Upper lobe of right lung (tissue), 1 donor: ENCODE measurements at regions not wholly inside any gene's neighbourhood (a gene's known extent, or its start where the extent isn't known, plus 50 kb on each side); places are given as distances from the start of the nearest gene placed in this dataset.

Source experiments
- ATAC-seq: fragments of 200-7000 bp; cut with Tn5 transposase; one replicate; pipeline ENCODE4 v1.9.1; 2020; ENCODE audit warnings: mild to moderate bottlenecking, moderate library complexity
- DNase-seq: peaks from one replicate; pipeline ENCODE4 v3.0.0-alpha.2; 2020
- H3K27ac ChIP-seq: fragments of 200-600 bp; one replicate; pipeline ENCODE4 v1.8.0; 2022
- H3K27me3 ChIP-seq: fragments of 200-600 bp; one replicate; pipeline ENCODE4 v1.8.0; 2022; ENCODE audit warnings: mild to moderate bottlenecking
- H3K36me3 ChIP-seq: fragments of 200-600 bp; one replicate; pipeline ENCODE4 v1.8.0; 2022
- H3K4me1 ChIP-seq: fragments of 200-600 bp; one replicate; pipeline ENCODE4 v1.8.0; 2022
- H3K4me3 ChIP-seq: fragments of 200-600 bp; one replicate; pipeline ENCODE4 v1.8.0; 2022; ENCODE audit warnings: mild to moderate bottlenecking
- H3K9me3 ChIP-seq: fragments of 200-600 bp; one replicate; pipeline ENCODE4 v1.8.0; 2022
- CTCF ChIP-seq: fragments of 200-600 bp; IDR thresholded peaks from one replicate; pipeline ENCODE4 v1.8.0; 2022; ENCODE audit warnings: antibody characterized with exemption
- intact Hi-C: fragments of 100-400 bp; cut with DNase I; formaldehyde crosslinking; loops from one replicate; pipeline ENCODE4 v1.11.0; 2022
- donor health status: DM: no; HTN: yes; CAD: no; lungs with severe emphysema.

- no peak overlapping the region for H3K27ac ChIP-seq
- TF ChIP-seq CTCF: no peak
- H3K4me3 ChIP-seq: no peak overlapping the region
- no peak for DNase-seq
- ATAC-seq: no peak
- peaks cover 4% of the 10 kb centered on the region for H3K27me3 ChIP-seq
- no peaks in the 10 kb centered on the region for H3K9me3 ChIP-seq
- H3K36me3 ChIP-seq: no peaks in the 10 kb centered on the region
- intact Hi-C loops: no loop called here
- no peaks in the 10 kb centered on the region for H3K4me1 ChIP-seq
These were observed 87.5 kb downstream of the DACT2 start for GRCh38 chr6:168232062-168232461.

- intact Hi-C loops: no loop called here
- TF ChIP-seq CTCF: no peak
- no peak for DNase-seq
These were observed 88.1 kb downstream of the DACT2 start for GRCh38 chr6:168231393-168231957.

GRCh38 chr6:168229368-168229752 lies 90.2 kb downstream of the DACT2 start:
- H3K36me3 ChIP-seq: no peaks in the 10 kb centered on the region
- DNase-seq: no peak
- TF ChIP-seq CTCF: no peak
- H3K27ac ChIP-seq: no peak overlapping the region
- H3K9me3 ChIP-seq: no peaks in the 10 kb centered on the region
- peaks cover 4% of the 10 kb centered on the region for H3K27me3 ChIP-seq
- no peak for ATAC-seq
- intact Hi-C loops: no loop called here
- no peak overlapping the region for H3K4me3 ChIP-seq
- no peaks in the 10 kb centered on the region for H3K4me1 ChIP-seq

More at GRCh38 chr6:168231393-168231957, 88.1 kb downstream of the DACT2 start:
- ATAC-seq: no peak
- H3K4me3 ChIP-seq: no peak overlapping the region
- H3K9me3 ChIP-seq: no peaks in the 10 kb centered on the region
- no peaks in the 10 kb centered on the region for H3K36me3 ChIP-seq
- H3K4me1 ChIP-seq: no peaks in the 10 kb centered on the region
- no peak overlapping the region for H3K27ac ChIP-seq
- peaks cover 4% of the 10 kb centered on the region for H3K27me3 ChIP-seq

- no peak for DNase-seq
- no peak overlapping the region for H3K27ac ChIP-seq
- no peaks in the 10 kb centered on the region for H3K4me1 ChIP-seq
- H3K9me3 ChIP-seq: no peaks in the 10 kb centered on the region
- no peak for ATAC-seq
- H3K27me3 ChIP-seq: peaks cover 4% of the 10 kb centered on the region
- no peak overlapping the region for H3K4me3 ChIP-seq
- no peaks in the 10 kb centered on the region for H3K36me3 ChIP-seq
- no peak for TF ChIP-seq CTCF
- intact Hi-C loops: no loop called here
These were observed 90.8 kb downstream of the DACT2 start for GRCh38 chr6:168228676-168229367.

GRCh38 chr6:168227840-168228239 lies 91.7 kb downstream of the DACT2 start:
- no peak for TF ChIP-seq CTCF
- DNase-seq (no peak), ATAC-seq (no peak)
- no peaks in the 10 kb centered on the region for H3K9me3 ChIP-seq
- peaks cover 4% of the 10 kb centered on the region for H3K27me3 ChIP-seq
- no peak overlapping the region for H3K27ac ChIP-seq
- no peak overlapping the region for H3K4me3 ChIP-seq
- no peaks in the 10 kb centered on the region for H3K4me1 ChIP-seq
- H3K36me3 ChIP-seq: no peaks in the 10 kb centered on the region
- intact Hi-C loops: no loop called here
